ENCODE measurements at regions not wholly inside any gene's neighbourhood (a gene's known extent, or its start where the extent isn't known, plus 50 kb on each side); places are given as distances from the start of the nearest gene placed in this dataset.

DNA sequence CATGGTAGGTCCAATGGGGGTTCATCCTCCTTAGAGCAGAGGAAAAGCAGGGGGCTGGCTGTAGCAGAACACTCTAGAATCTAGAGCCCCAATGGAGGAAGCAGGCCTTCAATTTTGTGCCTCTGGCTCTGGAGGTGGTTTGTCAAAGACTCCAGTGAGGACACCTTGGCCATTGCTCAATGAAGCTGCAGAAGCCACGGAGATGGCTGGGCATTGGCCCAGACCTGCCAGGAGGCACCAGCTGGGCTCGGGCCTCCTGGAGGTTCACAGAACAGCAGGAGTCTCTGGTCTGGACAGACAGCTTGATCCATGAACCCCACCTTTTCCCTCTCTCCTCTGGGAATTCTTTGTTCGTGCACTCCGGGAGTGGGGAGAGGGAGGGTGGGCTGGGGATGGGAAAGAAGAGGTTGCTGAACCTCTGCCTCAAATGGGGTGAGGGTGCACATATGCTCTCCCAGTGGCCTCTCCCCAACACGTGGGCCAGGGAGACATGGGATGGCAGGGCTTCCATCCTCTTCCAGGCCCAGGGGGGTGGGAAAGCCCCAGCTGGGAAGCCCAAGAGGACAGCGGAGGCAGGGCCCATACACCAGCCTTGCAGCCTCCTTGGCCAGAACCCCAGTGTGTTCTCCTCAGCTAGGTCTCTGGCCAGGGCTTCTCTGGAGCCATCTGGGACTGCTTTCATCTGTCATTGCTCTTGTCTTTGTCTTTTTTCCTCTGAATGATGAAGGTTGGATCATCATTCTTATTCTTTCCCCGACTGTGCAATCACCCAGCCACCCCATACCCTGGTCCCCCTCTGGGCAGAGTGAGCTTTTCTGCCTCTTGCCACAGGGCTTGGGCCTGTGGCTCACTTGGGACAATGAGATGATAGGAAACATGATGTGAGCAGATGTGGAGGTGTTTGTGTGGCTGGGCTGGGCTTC is 1019.4 kb downstream of the BRD1 start:
- TF ChIP-seq, protein P1, sequence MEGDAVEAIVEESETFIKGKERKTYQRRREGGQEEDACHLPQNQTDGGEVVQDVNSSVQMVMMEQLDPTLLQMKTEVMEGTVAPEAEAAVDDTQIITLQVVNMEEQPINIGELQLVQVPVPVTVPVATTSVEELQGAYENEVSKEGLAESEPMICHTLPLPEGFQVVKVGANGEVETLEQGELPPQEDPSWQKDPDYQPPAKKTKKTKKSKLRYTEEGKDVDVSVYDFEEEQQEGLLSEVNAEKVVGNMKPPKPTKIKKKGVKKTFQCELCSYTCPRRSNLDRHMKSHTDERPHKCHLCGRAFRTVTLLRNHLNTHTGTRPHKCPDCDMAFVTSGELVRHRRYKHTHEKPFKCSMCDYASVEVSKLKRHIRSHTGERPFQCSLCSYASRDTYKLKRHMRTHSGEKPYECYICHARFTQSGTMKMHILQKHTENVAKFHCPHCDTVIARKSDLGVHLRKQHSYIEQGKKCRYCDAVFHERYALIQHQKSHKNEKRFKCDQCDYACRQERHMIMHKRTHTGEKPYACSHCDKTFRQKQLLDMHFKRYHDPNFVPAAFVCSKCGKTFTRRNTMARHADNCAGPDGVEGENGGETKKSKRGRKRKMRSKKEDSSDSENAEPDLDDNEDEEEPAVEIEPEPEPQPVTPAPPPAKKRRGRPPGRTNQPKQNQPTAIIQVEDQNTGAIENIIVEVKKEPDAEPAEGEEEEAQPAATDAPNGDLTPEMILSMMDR (IDR thresholded peaks at IDR 0.05; ENCODE audit: low read depth, low read length) = no peak
- TF ChIP-seq POLR2A (IDR thresholded peaks at IDR 0.05; ENCODE audit: extremely low read depth, insufficient read length) = no peak
- TF ChIP-seq, protein P2, sequence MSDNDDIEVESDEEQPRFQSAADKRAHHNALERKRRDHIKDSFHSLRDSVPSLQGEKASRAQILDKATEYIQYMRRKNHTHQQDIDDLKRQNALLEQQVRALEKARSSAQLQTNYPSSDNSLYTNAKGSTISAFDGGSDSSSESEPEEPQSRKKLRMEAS (IDR thresholded peaks at IDR 0.05; ENCODE audit: low read depth, low read length) = no peak
- no peak overlapping the region for H3K4me3 ChIP-seq (ENCODE audit: low read depth, low read length)
- no peak for DNase-seq (ENCODE audit: low read depth)

DNA sequence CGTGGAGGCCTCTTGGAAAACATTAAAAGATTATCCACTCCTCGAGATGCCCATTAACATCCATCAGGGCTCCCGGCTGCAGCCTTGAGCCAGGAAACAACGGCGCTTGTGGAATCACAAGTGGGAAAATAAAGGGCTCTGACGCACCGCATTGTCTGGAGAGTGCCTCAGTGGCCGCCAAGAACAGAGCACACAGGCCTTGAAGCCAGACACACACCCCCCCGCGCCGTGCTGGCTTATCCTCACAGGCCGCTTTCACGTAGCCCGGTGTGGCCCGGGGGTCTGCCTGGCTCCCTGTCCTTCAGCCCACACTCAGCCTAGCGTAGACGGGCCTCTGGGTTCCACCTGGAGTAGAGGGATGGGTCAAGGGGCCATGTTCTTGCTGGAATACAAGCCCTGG is 1020.5 kb downstream of the BRD1 start:
- no peak for DNase-seq (ENCODE audit: low read depth)
- H3K4me3 ChIP-seq (ENCODE audit: low read depth, low read length) = no peak overlapping the region
- no peak for TF ChIP-seq MYC (IDR thresholded peaks at IDR 0.05; ENCODE audit: low read depth, low read length)
- TF ChIP-seq, protein P2 (IDR thresholded peaks at IDR 0.05; ENCODE audit: low read depth, low read length) = no peak
- no peak for TF ChIP-seq POLR2A (IDR thresholded peaks at IDR 0.05; ENCODE audit: extremely low read depth, insufficient read length)
- TF ChIP-seq, protein P1 (IDR thresholded peaks at IDR 0.05; ENCODE audit: low read depth, low read length) = no peak

DNA sequence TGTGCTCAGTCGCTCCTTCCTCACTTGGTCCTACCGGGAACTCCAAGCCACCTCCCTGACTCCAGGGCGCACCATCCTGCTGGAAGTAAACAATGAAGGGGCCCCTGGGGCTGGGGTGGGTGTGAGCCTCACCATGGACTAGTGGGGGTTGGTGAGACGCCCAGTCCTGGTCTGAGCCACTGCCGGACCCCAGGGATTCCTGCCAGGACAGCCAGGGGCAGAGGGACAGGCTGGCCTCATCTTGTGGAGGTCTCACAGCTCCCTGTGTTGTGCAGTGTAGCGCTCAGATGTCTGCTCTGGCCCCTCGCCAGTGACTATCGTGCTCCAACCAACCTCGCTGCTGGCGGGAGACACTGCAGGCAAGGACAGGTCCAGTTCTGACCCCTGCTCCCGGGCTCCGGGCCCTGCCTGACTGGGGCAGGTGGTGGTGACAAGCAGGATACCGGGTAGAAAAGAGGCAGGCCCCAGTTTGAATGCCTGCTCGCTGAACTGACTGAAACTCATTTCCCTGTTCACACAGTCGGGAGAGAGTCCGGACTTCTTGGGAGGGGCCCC is 1021.4 kb downstream of the BRD1 start:
- TF ChIP-seq MYC (IDR thresholded peaks at IDR 0.05; ENCODE audit: low read depth, low read length) (no peak), POLR2A (IDR thresholded peaks at IDR 0.05; ENCODE audit: extremely low read depth, insufficient read length) (no peak)
- TF ChIP-seq, protein P1 (IDR thresholded peaks at IDR 0.05; ENCODE audit: low read depth, low read length) = no peak
- TF ChIP-seq, protein P2 (IDR thresholded peaks at IDR 0.05; ENCODE audit: low read depth, low read length) = no peak
- no peak for DNase-seq (ENCODE audit: low read depth)
- no peak overlapping the region for H3K4me3 ChIP-seq (ENCODE audit: low read depth, low read length)

DNA sequence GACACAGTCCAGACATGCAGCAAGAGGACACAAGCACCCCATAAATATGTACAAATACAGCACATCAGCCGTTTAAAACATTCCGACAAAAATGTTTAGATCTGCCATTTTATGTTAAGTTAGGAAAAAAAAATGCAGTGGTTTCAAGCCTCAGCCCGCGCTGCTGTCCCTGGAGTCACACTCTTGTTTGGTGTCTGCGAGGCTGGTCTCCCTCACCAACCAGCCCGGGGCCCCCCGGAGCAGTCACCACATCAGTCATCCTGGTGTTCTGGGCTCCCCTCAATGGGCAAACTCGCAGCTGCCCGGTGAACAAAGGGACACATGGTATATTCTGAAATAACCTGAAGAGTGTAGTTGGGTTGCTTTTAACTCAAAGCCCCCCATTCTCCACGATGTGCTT is 1022.2 kb downstream of the BRD1 start:
- TF ChIP-seq, protein P1 (IDR thresholded peaks at IDR 0.05; ENCODE audit: low read depth, low read length) = no peak
- TF ChIP-seq, protein P2 (IDR thresholded peaks at IDR 0.05; ENCODE audit: low read depth, low read length) = no peak
- TF ChIP-seq MYC (IDR thresholded peaks at IDR 0.05; ENCODE audit: low read depth, low read length) (no peak), POLR2A (IDR thresholded peaks at IDR 0.05; ENCODE audit: extremely low read depth, insufficient read length) (no peak)
- DNase-seq (ENCODE audit: low read depth) = no peak
- H3K4me3 ChIP-seq (ENCODE audit: low read depth, low read length) = no peak overlapping the region

DNA sequence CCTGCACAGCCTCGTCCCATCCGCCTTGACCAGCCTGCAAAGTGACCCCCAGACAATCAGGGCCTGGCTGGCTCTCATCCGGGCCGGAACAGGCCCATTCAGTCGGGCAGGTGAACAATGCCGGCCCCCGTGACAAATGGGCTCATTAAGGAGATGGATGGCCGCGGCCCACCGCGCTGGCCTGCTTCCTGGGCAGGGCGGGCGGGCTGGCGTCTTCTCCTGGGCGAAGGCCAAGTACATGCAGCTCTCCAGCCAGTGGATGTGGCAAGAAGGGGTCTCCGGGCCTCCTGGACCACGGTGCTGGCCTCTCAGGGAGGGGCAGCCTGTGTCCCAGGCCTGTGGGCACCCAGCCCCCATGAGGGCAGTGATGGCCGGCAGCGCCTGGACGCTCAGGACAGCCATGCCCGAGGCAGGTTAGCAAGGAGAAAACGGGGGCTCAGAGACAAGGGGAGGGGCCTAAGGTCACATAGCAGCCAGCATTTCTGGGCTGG is 1022.8 kb downstream of the BRD1 start:
- DNase-seq (ENCODE audit: low read depth) = no peak
- H3K4me3 ChIP-seq (ENCODE audit: low read depth, low read length) = no peak overlapping the region
- TF ChIP-seq POLR2A (IDR thresholded peaks at IDR 0.05; ENCODE audit: extremely low read depth, insufficient read length) = no peak
- TF ChIP-seq, protein P2 (IDR thresholded peaks at IDR 0.05; ENCODE audit: low read depth, low read length) = no peak
- TF ChIP-seq, protein P1 (IDR thresholded peaks at IDR 0.05; ENCODE audit: low read depth, low read length) = no peak
- TF ChIP-seq MYC (IDR thresholded peaks at IDR 0.05; ENCODE audit: low read depth, low read length) = no peak

Measured in NB4 (cell line).